C1 segment of cervical spinal cord (tissue), 14 donors: ENCODE measurements at regions not wholly inside any gene's neighbourhood (a gene's known extent, or its start where the extent isn't known, plus 50 kb on each side); places are given as distances from the start of the nearest gene placed in this dataset.
"Not testable (repeated sequence)": the region's sequence is repeated elsewhere in the genome, so short reads cannot be mapped to it uniquely, and the experiment has no call there.

Experiments used
- DNase-seq, 14 donors: peaks; one replicate each; lab custom pipeline; 2025; lab: John Stamatoyannopoulos, UW

GRCh38 chr19:30682999-30683536 lies 310.9 kb downstream of the ZNF536 start:
- peak in 11 of 14 donors; percentile 12 to 78 (median 65) for DNase-seq

- DNase-seq, result peak in 1 of 14 donors; percentile 16
These were observed 310.2 kb downstream of the ZNF536 start for GRCh38 chr19:30682146-30682998.

DNA sequence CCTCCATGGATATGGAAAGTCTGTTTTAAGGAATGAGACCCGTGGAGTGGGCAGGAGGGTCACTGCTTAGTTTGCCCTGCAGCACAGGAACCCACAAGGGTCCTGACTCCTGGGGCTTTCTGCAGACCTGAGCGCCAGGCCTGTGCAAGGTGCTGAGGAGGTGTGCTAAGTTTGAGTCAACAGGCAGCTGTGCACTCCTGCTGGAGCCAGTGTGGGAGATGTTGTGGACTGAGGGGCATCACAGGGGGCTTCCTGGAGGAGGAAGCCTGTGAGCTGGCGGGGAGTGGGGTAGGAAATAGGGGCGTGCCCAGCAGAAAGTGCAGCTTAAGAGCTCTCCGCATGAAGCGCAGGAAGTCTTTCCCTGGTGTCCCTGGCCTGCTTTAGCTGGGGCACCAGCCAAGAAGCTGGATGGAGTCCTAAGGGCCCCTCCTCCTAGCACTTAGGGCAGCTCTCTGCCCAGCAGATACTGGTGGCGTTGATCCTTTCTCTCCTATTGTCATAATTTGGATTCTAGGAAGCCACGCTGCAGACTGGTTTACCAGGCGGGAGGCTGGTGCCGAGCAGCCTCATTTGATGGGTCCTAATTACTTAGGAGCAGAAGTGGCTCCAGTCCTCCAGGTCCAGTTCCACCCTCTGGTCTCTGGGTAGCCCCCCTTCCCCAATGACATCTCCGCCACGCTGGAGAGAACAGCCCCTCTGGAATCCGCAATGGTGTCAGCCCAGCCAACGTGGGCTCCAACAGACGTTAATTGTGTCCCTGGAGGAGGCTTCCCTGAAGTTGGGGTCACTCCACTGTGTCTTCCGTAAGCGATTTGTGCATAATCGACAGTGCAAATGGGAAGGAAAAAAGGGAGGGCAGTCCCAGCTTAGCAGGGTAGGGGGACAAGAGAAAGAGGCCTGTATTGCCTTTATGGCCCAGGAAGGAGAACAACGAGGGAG lies 309.2 kb downstream of the ZNF536 start:
- DNase-seq, result no peak

- not testable (repeated sequence) for DNase-seq
These were observed 308.2 kb downstream of the ZNF536 start for GRCh38 chr19:30680399-30680798.

DNA sequence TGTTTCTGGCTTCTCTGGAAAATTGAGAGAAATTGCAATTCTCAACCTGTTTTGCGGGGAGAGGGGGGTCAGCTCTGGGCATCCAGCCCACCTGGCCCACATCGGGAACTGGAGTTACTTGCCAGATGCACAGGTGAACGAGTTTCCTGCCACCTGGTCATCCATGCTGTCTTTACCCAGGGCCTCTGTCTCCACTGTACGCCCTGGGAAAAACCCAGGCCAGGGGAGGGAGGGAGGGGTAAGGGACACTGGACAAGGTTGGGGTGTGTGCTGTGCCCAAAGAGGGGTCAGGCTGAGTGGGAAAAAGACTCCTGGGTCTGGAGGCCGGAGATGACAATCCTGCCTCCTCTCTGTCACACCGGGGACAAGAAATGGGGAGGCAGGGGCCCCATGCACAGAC lies 307.6 kb downstream of the ZNF536 start:
- DNase-seq, result no peak

GRCh38 chr19:30679153-30679702 lies 307.0 kb downstream of the ZNF536 start:
- DNase-seq, result no peak

- no peak for DNase-seq
These were observed 306.0 kb downstream of the ZNF536 start for GRCh38 chr19:30678168-30678567.

DNA sequence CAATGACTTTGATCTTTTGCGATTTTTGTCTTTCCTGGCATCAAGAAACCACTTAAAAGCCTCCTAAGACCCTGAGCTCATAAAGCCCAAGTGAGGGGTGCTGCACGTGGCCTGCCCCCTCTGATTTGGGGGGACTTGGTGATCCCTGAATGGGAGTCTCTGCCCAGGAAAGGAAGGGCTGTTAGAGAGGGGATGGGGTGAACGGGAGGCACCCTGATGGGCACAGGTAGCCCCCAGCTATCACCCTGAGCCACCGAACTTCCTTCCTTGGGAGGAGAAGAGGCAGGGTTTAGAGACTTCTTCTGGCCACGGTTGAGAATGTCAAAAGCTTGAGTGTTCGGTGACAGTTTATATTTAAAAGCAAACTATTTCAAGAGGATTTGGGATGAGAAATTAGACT lies 305.5 kb downstream of the ZNF536 start:
- no peak for DNase-seq

DNA sequence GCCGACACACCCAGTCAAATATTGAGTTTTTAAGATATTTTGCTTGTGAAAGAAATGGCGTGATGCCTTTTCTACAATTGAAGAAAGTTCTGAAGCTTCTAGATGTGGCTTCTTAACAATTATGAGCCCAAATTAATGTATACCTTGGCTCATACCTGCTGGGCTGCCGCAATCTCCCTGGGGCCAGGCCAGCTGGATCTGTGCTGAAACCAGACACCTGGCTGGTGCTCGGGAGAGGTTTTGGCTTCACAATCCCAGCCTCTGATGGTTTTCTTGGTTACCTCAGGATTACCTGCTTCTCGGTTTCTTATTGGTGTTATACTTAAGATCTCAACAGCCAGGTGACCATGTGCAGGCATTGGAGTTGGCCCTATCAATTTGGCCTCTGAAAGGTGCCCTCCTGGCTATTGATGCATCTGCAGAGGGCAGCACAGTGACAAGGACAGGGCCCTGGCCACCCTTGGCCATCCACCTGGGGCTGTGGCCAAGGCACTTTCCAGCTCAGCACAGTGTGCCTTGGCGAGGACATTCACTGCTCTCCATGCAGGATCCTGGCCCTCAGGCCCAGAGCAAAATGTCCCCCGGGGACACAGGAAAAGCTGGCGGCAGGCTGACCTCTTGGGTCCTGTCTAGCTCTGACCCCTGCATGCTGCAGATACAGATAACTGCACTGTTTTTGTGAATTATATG lies 305.0 kb downstream of the ZNF536 start:
- no peak for DNase-seq

GRCh38 chr19:30675086-30675485 lies 302.9 kb downstream of the ZNF536 start:
- no peak for DNase-seq

GRCh38 chr19:30674656-30675055 lies 302.5 kb downstream of the ZNF536 start:
- DNase-seq, result no peak

- no peak for DNase-seq
These were observed 301.2 kb downstream of the ZNF536 start for GRCh38 chr19:30673336-30673735.

- DNase-seq, result no peak
These were observed 300.7 kb downstream of the ZNF536 start for GRCh38 chr19:30672926-30673325.

DNA sequence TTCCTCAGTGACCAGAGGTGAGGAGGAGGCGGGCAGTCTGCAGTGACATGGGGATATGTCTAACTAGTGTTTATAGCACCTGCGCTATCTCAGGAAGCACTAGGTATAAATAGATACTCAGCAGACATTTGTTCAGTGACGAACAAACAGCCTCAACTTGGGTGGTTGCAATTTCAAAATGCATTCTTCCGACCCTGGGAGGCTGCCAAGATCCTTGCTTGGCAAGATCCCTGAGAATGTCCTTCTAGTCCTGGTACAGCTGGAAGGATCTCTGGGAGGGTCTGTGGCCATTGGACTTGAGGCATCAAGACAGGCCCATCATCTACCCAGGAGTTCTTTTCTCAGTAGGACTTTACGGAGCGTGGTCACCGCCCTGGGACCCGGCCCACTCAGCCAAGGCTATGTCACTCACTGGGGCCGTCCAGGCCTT lies 299.5 kb downstream of the ZNF536 start:
- no peak for DNase-seq

GRCh38 chr19:30671367-30671619 lies 299.1 kb downstream of the ZNF536 start:
- no peak for DNase-seq

DNA sequence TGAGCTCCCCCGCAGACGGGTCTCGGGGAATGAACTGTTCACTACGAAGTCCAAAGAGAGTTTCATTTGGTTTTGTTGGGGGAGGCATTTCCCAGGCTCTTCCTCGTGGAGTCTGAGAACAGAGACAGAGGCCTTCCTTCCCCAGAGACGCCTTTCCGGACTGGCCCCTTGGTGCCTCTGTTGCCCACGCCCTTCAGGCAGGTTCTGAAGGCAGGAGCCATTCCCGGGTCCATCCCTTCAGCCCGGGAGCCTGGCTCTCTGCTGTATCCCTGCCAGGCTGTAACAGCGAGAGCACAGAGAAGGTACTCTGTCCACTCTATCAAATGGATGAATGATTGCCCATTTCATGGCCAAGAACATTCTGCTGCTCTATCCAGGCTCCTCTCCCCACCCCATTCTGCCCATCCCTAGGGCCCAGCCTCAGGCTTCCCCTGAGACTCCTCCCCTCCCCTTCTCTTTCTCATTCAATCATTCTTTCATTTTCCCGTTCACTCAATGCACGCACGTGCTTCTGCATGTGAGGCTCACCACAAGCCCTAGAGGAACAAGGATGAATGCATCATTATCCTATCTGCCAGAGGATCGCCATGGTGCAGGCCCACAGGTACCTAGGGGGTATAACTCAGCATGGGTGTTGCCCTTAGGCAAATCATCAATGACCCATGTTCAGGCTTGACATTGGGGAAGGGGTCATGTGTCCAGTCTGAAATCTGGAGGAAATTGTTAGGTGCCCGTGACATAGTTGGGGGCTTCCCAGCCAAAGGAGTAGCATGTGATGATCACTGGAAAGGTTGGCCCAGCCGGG lies 298.6 kb downstream of the ZNF536 start:
- no peak for DNase-seq

- DNase-seq, result no peak
These were observed 297.8 kb downstream of the ZNF536 start for GRCh38 chr19:30670011-30670329.

DNA sequence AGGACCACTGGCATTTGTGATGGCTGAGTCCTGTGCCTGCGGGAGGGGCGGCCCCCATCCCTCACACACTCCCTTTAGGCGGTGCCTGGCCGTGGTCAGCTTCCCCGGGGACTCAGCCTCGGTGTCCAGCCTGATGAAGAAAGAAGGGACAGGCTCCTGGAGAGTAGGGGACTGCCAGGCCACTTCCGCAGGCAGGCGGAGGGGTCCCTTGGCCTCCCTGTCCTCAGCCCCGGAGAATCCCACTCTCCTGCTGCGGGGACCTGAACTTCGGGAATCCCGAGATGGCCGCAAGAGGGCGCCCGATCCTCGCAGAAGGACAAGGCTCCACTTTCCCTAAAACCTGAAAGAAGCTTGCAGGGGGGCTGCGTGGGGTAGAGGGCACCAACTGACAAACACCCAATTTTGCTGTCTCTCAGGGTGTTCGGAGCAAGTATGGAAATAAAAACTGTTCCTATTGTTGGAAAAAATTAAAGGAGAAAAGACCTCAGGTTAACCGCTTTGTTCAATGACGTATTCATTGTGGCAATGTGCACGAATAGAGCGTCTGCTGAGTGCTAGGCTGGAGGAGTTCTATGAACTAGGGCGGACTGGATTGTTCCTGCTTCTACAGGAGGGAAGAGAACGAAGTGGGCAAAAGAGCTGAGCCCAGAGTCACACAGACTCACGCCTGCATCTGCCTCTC lies 297.3 kb downstream of the ZNF536 start:
- peak in 7 of 14 donors; percentile 8 to 59 (median 34) for DNase-seq

DNA sequence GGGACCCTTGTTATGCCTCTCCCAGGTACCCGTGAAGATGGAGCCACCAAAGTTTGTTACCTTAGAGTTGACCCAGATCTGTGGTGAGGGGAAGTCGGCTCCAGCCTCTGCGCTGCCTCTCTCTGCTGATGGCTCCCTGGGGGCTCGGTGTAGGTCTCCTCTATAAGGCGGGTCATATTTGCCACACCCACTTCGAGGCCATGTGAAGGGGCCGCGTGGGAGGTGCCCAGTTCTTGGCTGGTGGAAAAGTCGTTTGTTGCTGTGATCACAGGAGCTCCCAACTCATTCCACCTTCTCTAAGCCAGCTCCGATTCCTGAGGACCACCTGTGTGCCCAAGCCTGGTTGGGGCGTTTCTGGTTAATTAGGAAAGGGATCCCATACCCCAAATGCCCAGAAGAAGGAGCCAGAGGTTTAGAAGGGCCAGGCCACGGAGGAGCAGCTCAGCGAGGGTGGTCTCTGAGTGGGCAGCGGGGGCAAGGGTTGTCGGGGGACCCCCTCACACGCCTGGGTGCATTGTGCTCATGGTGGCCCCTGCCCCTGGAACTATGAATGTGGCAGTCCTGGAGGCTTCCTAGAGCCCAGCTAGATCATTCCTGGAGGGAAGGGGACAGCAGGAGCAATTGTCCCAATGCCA lies 296.5 kb downstream of the ZNF536 start:
- DNase-seq, result no peak

- no peak for DNase-seq
These were observed 295.6 kb downstream of the ZNF536 start for GRCh38 chr19:30667746-30668145.
